MM.1S (cell line): ENCODE measurements at regions not wholly inside any gene's neighbourhood (a gene's known extent, or its start where the extent isn't known, plus 50 kb on each side); places are given as distances from the start of the nearest gene placed in this dataset.

ENCODE experiments used
- DNase-seq: peaks from one replicate; pipeline ENCODE4 v3.0.0-alpha.2; 2015
- H2AFZ ChIP-seq: fragments of 300-600 bp; sonication (generic); 2 replicates; pipeline ENCODE4 v1.6.0; 2016; ENCODE audit warnings: antibody characterized with exemption, low read length
- H3F3A ChIP-seq: fragments of 300-600 bp; sonication (generic); 2 replicates; pipeline ENCODE4 v1.6.1; 2016; ENCODE audit warnings: mild to moderate bottlenecking, antibody characterized with exemption, low read length, moderate library complexity, mixed read lengths; ENCODE audit not compliant: insufficient read depth
- H3K27ac ChIP-seq: fragments of 300-600 bp; sonication (generic); 2 replicates; pipeline ENCODE4 v1.5.1; 2016; ENCODE audit warnings: mild to moderate bottlenecking, low read length
- H3K27me3 ChIP-seq: fragments of 300-600 bp; sonication (generic); replicated peaks from 2 replicates; pipeline ENCODE4 v1.6.0; 2016; ENCODE audit warnings: low read length; ENCODE audit not compliant: insufficient read depth
- H3K36me3 ChIP-seq: fragments of 300-600 bp; sonication (generic); replicated peaks from 2 replicates; pipeline ENCODE4 v1.6.1; 2016; ENCODE audit warnings: mild to moderate bottlenecking, low read length, mixed read lengths; ENCODE audit not compliant: insufficient read depth
- H3K4me1 ChIP-seq: fragments of 300-600 bp; sonication (generic); 2 replicates; pipeline ENCODE4 v1.6.1; 2016; ENCODE audit warnings: low read length, mixed read lengths
- H3K4me2 ChIP-seq: fragments of 300-600 bp; sonication (generic); 2 replicates; pipeline ENCODE4 v1.6.0; 2016; ENCODE audit warnings: low read depth, low read length
- H3K4me3 ChIP-seq: fragments of 300-600 bp; sonication (generic); 2 replicates; pipeline ENCODE4 v1.5.1; 2016; ENCODE audit warnings: low read length, mixed read lengths
- H3K79me2 ChIP-seq: fragments of 300-600 bp; sonication (generic); 2 replicates; pipeline ENCODE4 v1.6.1; 2016; ENCODE audit warnings: mixed run types, low read length, mixed read lengths
- H3K9ac ChIP-seq: fragments of 300-600 bp; sonication (generic); 2 replicates; pipeline ENCODE4 v1.6.1; 2016; ENCODE audit warnings: low read length, mixed read lengths
- H3K9me2 ChIP-seq: fragments of 300-600 bp; sonication (generic); replicated peaks from 2 replicates; pipeline ENCODE4 v1.6.1; 2016; ENCODE audit warnings: mild to moderate bottlenecking, low read length, mixed read lengths; ENCODE audit not compliant: insufficient read depth
- H3K9me3 ChIP-seq: fragments of 300-600 bp; sonication (generic); replicated peaks from 2 replicates; pipeline ENCODE4 v1.6.1; 2016; ENCODE audit warnings: mild to moderate bottlenecking, low read length, mixed read lengths; ENCODE audit not compliant: insufficient read depth
- H4K20me1 ChIP-seq: fragments of 300-600 bp; sonication (generic); 2 replicates; pipeline ENCODE4 v1.6.1; 2016; ENCODE audit warnings: mild to moderate bottlenecking, low read length, moderate library complexity, mixed read lengths; ENCODE audit not compliant: insufficient read depth
- EZH2 ChIP-seq: fragments of 300-600 bp; sonication (generic); optimal IDR thresholded peaks from 2 replicates; pipeline ENCODE3; 2017; ENCODE audit warnings: low read depth, mild to moderate bottlenecking, antibody characterized with exemption, low read length, mixed read lengths
- EZH2phosphoT487 ChIP-seq: fragments of 300-600 bp; sonication (generic); IDR thresholded peaks from 2 replicates; pipeline ENCODE4 v1.6.1; 2018; ENCODE audit warnings: antibody characterized with exemption, low read length
- TF ChIP-seq, protein P1 (sequence below): fragments of 300-600 bp; sonication (generic); IDR thresholded peaks from 2 replicates; pipeline ENCODE4 v1.5.1; 2016; ENCODE audit warnings: antibody characterized with exemption, low read length, mixed read lengths

DNA sequence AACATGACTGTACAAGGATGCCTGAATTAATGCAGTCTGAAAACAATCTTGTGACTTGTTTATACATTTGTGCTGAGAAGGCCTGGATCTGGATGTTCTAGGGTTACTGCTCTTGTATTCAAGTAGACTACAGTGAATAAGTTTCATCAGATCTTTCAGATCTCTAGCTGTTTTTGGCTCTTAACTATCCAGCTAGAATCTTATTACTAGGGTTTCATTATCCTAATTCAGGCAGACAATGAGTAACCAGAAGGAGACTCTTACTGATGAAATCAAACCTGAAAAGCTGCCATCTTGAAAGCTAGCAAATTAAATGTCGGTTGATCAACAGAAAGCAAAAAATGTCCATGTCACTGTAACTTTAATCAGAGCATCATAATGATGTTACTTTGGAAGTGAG, 112.5 kb upstream of the KCNK2 start:
- no peaks in the 10 kb centered on the region for H3K79me2 ChIP-seq
- H3K27ac ChIP-seq: no peak overlapping the region
- no peaks in the 10 kb centered on the region for H3K36me3 ChIP-seq
- no peaks in the 10 kb centered on the region for H3K9me2 ChIP-seq
- H2AFZ ChIP-seq: no peak overlapping the region
- no peak overlapping the region for H3K4me3 ChIP-seq
- no peaks in the 10 kb centered on the region for H3K9me3 ChIP-seq
- H3K27me3 ChIP-seq: no peaks in the 10 kb centered on the region
- no peaks in the 10 kb centered on the region for H4K20me1 ChIP-seq
- no peaks in the 10 kb centered on the region for H3F3A ChIP-seq
- no peaks in the 10 kb centered on the region for H3K4me1 ChIP-seq
- H3K9ac ChIP-seq: no peak overlapping the region
- H3K4me2 ChIP-seq: no peak overlapping the region
- DNase-seq: no peak
- TF ChIP-seq, protein P1, sequence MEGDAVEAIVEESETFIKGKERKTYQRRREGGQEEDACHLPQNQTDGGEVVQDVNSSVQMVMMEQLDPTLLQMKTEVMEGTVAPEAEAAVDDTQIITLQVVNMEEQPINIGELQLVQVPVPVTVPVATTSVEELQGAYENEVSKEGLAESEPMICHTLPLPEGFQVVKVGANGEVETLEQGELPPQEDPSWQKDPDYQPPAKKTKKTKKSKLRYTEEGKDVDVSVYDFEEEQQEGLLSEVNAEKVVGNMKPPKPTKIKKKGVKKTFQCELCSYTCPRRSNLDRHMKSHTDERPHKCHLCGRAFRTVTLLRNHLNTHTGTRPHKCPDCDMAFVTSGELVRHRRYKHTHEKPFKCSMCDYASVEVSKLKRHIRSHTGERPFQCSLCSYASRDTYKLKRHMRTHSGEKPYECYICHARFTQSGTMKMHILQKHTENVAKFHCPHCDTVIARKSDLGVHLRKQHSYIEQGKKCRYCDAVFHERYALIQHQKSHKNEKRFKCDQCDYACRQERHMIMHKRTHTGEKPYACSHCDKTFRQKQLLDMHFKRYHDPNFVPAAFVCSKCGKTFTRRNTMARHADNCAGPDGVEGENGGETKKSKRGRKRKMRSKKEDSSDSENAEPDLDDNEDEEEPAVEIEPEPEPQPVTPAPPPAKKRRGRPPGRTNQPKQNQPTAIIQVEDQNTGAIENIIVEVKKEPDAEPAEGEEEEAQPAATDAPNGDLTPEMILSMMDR: no peak
- TF ChIP-seq EZH2phosphoT487 (no peak), EZH2 (no peak)

DNA sequence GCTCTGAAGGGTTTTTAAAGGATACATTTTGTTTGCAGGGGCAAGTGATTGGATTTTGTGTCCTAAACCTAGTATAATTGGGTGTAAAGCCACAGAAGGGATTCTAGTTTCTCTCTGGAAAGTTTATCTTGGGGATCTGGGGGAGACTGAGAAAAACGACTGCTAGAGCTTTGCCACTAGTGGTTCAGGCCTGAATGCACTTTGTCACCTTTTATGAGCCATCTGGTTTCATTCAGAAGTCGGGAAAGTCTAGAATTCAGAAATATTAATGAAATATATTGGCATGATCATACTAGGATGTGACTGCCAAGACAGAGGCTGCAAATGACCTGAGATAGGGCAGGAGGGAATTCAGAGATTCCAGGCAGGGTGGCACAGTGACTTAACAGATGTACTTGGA, 111.5 kb upstream of the KCNK2 start:
- DNase-seq: no peak
- H2AFZ ChIP-seq: no peak overlapping the region
- no peaks in the 10 kb centered on the region for H3F3A ChIP-seq

DNA sequence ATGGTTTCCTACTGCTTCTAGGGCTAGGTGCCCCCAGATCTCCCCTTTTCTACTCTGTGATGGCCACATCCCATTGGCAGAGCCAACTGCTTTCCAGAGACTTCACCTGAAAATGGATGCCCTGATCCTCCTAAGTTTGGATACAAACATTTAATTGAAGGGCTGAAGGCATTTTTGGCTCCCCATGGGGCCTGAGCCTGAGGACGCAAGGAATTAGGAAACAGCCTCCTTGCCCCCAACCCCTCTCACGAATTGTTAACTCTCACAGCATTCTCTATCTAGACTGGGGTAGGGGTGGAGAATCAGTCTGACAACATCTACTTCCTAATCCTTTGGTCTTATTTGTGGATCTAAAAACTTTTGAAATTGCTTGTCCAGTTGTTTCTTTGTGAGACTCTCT, 108.5 kb upstream of the KCNK2 start:
- H3K27ac ChIP-seq: no peak overlapping the region
- TF ChIP-seq, protein P1: no peak
- TF ChIP-seq EZH2phosphoT487 (no peak), EZH2 (no peak)
- no peaks in the 10 kb centered on the region for H3K4me1 ChIP-seq
- H2AFZ ChIP-seq: no peak overlapping the region
- H3K4me2 ChIP-seq: no peak overlapping the region
- no peak overlapping the region for H3K9ac ChIP-seq
- DNase-seq: no peak
- H3K36me3 ChIP-seq: no peaks in the 10 kb centered on the region
- H3K27me3 ChIP-seq: no peaks in the 10 kb centered on the region
- no peaks in the 10 kb centered on the region for H3K79me2 ChIP-seq
- no peaks in the 10 kb centered on the region for H3K9me2 ChIP-seq
- H3F3A ChIP-seq: no peaks in the 10 kb centered on the region
- H4K20me1 ChIP-seq: no peaks in the 10 kb centered on the region
- H3K9me3 ChIP-seq: no peaks in the 10 kb centered on the region
- H3K4me3 ChIP-seq: no peak overlapping the region

More for the DNA sequence above, 111.5 kb upstream of the KCNK2 start:
- Histone ChIP-seq H3K36me3 (no peaks in the 10 kb centered on the region), H3K79me2 (no peaks in the 10 kb centered on the region), H4K20me1 (no peaks in the 10 kb centered on the region), H3K9me3 (no peaks in the 10 kb centered on the region), H3K27me3 (no peaks in the 10 kb centered on the region), H3K9me2 (no peaks in the 10 kb centered on the region), H3K9ac (no peak overlapping the region), H3K27ac (no peak overlapping the region), H3K4me2 (no peak overlapping the region), H3K4me3 (no peak overlapping the region), H3K4me1 (no peaks in the 10 kb centered on the region)
- TF ChIP-seq, protein P1: no peak
- no peak for TF ChIP-seq EZH2phosphoT487
- no peak for TF ChIP-seq EZH2
